PC-9 (cell line): ENCODE measurements at regions not wholly inside any gene's neighbourhood (a gene's known extent, or its start where the extent isn't known, plus 50 kb on each side); places are given as distances from the start of the nearest gene placed in this dataset.

ENCODE experiments used
- CTCF ChIP-seq: fragments of 200-600 bp; sonication (generic); conservative IDR thresholded peaks from 2 replicates; pipeline ENCODE4 v1.6.1; 2017; ENCODE audit warnings: mixed run types, antibody characterized with exemption, mild to moderate bottlenecking, moderate library complexity
- EZH2 ChIP-seq: fragments of 200-600 bp; sonication (generic); IDR thresholded peaks from 2 replicates; pipeline ENCODE4 v1.8.0; 2017; ENCODE audit warnings: antibody characterized with exemption, low read depth

GRCh38 chr6:112770308-112770707, 423.2 kb downstream of the RFPL4B start:
- TF ChIP-seq CTCF: no peak
- TF ChIP-seq EZH2: no peak
